ENCODE measurements at regions not wholly inside any gene's neighbourhood (a gene's known extent, or its start where the extent isn't known, plus 50 kb on each side); places are given as distances from the start of the nearest gene placed in this dataset.

DNA sequence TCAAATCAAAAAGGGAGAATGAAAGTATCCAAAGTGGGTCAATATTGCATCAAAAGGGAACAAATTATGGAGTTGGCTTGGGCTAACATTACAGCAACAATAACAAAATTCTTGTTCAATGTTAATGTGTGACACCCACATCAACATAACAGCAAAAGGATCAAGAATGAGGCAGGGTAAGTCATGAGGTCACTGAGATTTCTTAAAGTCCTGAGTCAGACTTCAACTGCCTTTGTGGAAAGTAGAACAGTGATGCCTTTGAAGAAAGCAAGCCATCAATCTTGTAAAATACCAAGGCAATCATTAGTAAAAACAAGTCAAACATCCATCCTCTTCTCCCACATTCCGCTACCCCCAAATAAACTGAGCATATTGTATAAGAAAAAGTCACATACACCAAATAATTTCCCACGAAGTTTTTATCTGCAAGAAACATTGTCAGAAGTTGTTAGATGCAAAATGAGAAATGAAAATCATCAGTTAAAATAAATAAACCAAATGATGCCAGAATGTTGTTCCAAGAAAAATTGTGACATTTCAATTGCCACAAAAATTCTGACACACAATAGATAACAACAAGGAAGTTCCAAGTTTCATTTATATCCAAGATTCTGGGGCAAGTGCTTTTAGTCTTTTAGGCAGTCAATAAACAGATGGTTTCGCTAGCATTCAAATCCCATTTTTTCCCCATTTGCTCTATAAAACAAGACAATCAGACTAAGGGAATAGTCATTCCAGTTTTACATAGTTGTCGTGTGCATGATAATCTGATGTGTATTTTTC lies 216.1 kb upstream of the SETBP1 start:
- Histone ChIP-seq H3K4me1 (ENCODE audit: control insufficient read depth, insufficient read depth, low read length, unreplicated experiment) (peaks cover 6% of the 10 kb centered on the region), H3K36me3 (ENCODE audit: insufficient read depth, low read length) (no peaks in the 10 kb centered on the region), H3K79me2 (ENCODE audit: control insufficient read depth, insufficient read depth, low read length, unreplicated experiment) (no peaks in the 10 kb centered on the region), H3K27ac (ENCODE audit: low read depth, low read length) (no peak overlapping the region), H3K27me3 (ENCODE audit: insufficient read depth, low read length) (no peaks in the 10 kb centered on the region), H3K4me3 (ENCODE audit: low read depth, low read length) (no peak overlapping the region), H2AFZ (ENCODE audit: low read length, unreplicated experiment) (peak overlapping the region; percentile 2)

DNA sequence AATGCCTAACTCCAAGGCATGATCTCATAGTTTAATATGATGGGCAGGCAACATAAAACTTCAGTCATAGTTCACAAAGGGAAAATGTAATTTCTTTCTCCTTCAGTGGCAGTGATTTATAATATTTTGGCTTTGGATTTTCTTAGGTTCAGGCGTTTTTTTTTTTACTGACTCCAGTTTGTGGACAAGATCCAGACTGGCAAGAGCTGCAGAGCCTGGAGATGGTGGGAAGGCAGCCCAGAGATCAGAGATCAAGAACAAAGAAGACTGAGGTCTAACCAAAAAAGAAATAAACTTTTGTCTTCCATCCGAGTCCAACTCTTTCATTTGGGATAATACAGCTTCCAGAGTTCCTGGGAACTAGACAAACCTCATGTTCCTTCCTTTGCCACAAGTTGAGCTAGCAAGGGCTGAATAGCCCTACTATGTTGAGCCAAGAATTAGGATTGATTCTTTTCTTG lies 215.3 kb upstream of the SETBP1 start:
- no peaks in the 10 kb centered on the region for H3K79me2 ChIP-seq (ENCODE audit: control insufficient read depth, insufficient read depth, low read length, unreplicated experiment)
- H3K36me3 ChIP-seq (ENCODE audit: insufficient read depth, low read length) = no peaks in the 10 kb centered on the region
- peaks cover 6% of the 10 kb centered on the region for H3K4me1 ChIP-seq (ENCODE audit: control insufficient read depth, insufficient read depth, low read length, unreplicated experiment)
- H3K27me3 ChIP-seq (ENCODE audit: insufficient read depth, low read length) = no peaks in the 10 kb centered on the region
- no peak overlapping the region for H3K27ac ChIP-seq (ENCODE audit: low read depth, low read length)
- no peak overlapping the region for H2AFZ ChIP-seq (ENCODE audit: low read length, unreplicated experiment)
- H3K4me3 ChIP-seq (ENCODE audit: low read depth, low read length) = no peak overlapping the region

DNA sequence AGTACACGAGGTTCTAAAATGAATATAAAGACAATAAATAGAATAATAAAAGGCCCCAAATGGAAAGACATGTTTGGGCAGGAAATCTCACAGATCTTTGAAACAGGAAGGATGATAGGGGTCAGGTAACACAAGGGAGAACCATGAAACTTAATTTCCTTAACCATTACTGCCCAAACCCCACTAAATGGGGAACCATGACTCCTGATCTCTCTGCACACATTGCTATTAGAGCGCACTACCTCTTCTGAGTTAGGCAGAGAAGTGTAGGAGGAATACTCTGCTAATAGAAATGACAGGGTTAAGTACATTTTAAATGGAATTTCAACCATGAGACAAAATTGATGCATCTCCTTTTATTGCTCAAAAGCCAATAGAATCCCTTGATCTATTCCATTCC lies 213.7 kb upstream of the SETBP1 start:
- H3K4me1 ChIP-seq (ENCODE audit: control insufficient read depth, insufficient read depth, low read length, unreplicated experiment) = peaks cover 6% of the 10 kb centered on the region
- H2AFZ ChIP-seq (ENCODE audit: low read length, unreplicated experiment) = no peak overlapping the region
- H3K27ac ChIP-seq (ENCODE audit: low read depth, low read length) = no peak overlapping the region
- no peaks in the 10 kb centered on the region for H3K79me2 ChIP-seq (ENCODE audit: control insufficient read depth, insufficient read depth, low read length, unreplicated experiment)
- H3K36me3 ChIP-seq (ENCODE audit: insufficient read depth, low read length) = no peaks in the 10 kb centered on the region
- no peaks in the 10 kb centered on the region for H3K27me3 ChIP-seq (ENCODE audit: insufficient read depth, low read length)
- H3K4me3 ChIP-seq (ENCODE audit: low read depth, low read length) = no peak overlapping the region

DNA sequence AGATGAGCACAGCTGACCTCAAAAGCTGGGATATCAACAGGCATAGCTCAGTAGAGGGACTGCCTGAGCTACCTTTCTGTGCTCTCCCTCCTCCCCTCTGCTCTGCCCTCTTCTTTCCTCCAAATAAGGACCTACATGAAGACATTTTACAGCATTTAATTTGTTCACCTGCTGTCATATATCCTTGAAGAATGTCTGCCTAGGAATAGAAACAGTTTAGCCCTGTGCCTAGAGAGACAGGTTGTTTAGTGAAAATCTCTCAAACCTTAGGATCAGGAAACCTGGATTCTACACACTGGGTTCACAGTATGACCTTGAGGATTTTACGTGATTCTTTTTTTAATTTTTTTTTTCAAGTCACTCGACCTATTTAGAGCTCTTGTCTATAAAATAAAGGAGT lies 213.0 kb upstream of the SETBP1 start:
- Histone ChIP-seq H3K36me3 (ENCODE audit: insufficient read depth, low read length) (no peaks in the 10 kb centered on the region), H3K79me2 (ENCODE audit: control insufficient read depth, insufficient read depth, low read length, unreplicated experiment) (no peaks in the 10 kb centered on the region), H2AFZ (ENCODE audit: low read length, unreplicated experiment) (no peak overlapping the region), H3K27ac (ENCODE audit: low read depth, low read length) (no peak overlapping the region), H3K27me3 (ENCODE audit: insufficient read depth, low read length) (no peaks in the 10 kb centered on the region), H3K4me3 (ENCODE audit: low read depth, low read length) (no peak overlapping the region), H3K4me1 (ENCODE audit: control insufficient read depth, insufficient read depth, low read length, unreplicated experiment) (peaks cover 6% of the 10 kb centered on the region)

DNA sequence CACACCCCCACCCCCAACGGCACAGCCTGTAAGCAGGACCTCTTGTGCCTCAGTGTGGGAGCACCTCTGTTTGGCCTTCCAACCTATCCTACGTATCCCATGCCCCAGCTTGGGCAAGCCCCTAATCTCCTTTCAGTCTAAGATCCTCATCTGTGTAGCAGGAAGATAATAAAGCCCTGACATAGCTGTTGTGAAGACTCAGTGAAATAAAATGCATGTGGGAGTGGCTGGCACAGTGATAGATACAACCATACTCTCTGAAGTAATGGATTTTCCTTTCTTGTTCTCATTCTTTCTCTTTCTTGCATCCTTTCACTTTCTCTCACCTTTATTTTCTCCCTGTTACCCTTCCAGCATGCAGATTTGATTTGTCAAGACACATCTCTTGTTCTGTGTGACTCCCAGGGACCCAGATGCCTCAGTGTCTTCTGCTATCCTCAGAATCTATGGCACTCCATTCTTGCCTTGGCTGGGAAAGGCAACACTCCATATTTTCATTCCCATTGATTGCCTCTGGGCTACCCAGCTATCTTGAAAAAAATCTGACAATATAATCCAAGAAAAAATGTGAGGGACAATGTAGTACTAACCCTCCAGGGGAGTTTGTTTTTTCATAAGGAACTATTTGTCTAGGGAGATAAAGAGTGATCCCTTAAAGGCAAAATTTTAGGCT lies 207.2 kb upstream of the SETBP1 start:
- Histone ChIP-seq H3K79me2 (ENCODE audit: control insufficient read depth, insufficient read depth, low read length, unreplicated experiment) (no peaks in the 10 kb centered on the region), H2AFZ (ENCODE audit: low read length, unreplicated experiment) (no peak overlapping the region), H3K4me3 (ENCODE audit: low read depth, low read length) (no peak overlapping the region), H3K36me3 (ENCODE audit: insufficient read depth, low read length) (no peaks in the 10 kb centered on the region), H3K27me3 (ENCODE audit: insufficient read depth, low read length) (peaks cover 12% of the 10 kb centered on the region; the same call in 1 of the 2 replicates), H3K27ac (ENCODE audit: low read depth, low read length) (no peak overlapping the region), H3K4me1 (ENCODE audit: control insufficient read depth, insufficient read depth, low read length, unreplicated experiment) (no peaks in the 10 kb centered on the region)

DNA sequence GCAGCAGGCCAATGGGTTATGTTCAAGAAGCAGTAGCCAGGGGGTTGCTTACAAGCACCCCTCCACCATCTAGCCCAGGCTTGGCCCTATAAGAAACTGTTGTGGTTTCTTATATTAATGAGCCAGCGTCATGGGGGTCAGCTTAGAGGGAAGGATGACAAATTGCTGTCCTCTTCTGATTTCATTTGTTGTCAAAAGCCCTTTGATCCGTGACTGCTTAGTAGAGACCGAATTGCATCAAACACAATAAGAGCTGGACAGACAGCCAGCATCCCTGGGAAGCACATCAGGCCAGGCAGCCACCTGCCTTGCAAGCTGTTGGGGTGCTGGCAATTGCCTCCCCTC lies 206.6 kb upstream of the SETBP1 start:
- Histone ChIP-seq H3K27me3 (ENCODE audit: insufficient read depth, low read length) (peaks cover 12% of the 10 kb centered on the region; the same call in 1 of the 2 replicates), H3K4me3 (ENCODE audit: low read depth, low read length) (no peak overlapping the region), H2AFZ (ENCODE audit: low read length, unreplicated experiment) (no peak overlapping the region), H3K36me3 (ENCODE audit: insufficient read depth, low read length) (no peaks in the 10 kb centered on the region), H3K4me1 (ENCODE audit: control insufficient read depth, insufficient read depth, low read length, unreplicated experiment) (no peaks in the 10 kb centered on the region), H3K79me2 (ENCODE audit: control insufficient read depth, insufficient read depth, low read length, unreplicated experiment) (no peaks in the 10 kb centered on the region), H3K27ac (ENCODE audit: low read depth, low read length) (no peak overlapping the region)

DNA sequence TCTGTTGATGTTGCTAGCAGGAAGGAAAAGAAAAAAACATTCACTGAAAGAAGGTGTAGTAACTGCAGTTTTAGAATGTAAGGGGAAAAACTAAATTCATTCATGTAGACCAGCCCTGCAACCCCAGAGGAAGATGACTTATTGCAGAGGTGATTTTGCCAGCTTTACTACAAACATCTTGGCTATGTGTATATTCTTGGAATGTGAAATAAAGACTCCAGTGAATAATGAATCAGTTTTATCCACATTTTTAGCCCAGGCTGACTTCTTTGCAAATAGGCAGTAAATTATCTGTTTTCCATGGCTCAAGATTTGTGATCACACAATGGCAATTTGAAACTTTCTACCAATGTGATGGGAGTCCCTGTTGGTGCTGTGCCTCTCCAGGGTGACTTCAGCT lies 206.1 kb upstream of the SETBP1 start:
- Histone ChIP-seq H3K4me1 (ENCODE audit: control insufficient read depth, insufficient read depth, low read length, unreplicated experiment) (no peaks in the 10 kb centered on the region), H3K36me3 (ENCODE audit: insufficient read depth, low read length) (no peaks in the 10 kb centered on the region), H3K27ac (ENCODE audit: low read depth, low read length) (no peak overlapping the region)

DNA sequence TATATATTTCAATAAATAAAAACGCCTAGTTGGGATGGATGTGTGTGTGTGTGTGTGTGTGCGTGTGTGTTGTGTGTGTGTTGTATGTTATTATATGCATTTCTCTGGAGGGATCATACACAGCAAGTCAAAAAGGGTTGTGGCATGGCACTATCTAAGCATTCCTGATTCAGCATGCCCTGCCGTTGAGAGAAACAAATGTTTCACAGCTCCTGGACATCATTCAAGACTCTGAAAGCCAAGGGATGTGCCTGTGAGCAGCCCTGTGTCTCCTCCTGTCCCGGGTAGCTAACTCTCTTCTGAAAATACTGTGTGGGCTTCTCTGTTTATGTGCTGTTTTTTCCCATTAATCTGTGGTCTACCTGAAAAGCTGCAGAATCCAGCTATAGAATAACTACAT lies 197.9 kb upstream of the SETBP1 start:
- Histone ChIP-seq H3K27me3 (ENCODE audit: insufficient read depth, low read length) (peaks cover 6% of the 10 kb centered on the region; the same call in 1 of the 2 replicates), H3K79me2 (ENCODE audit: control insufficient read depth, insufficient read depth, low read length, unreplicated experiment) (no peaks in the 10 kb centered on the region), H3K27ac (ENCODE audit: low read depth, low read length) (no peak overlapping the region), H3K4me3 (ENCODE audit: low read depth, low read length) (no peak overlapping the region), H2AFZ (ENCODE audit: low read length, unreplicated experiment) (no peak overlapping the region), H3K36me3 (ENCODE audit: insufficient read depth, low read length) (no peaks in the 10 kb centered on the region), H3K4me1 (ENCODE audit: control insufficient read depth, insufficient read depth, low read length, unreplicated experiment) (no peaks in the 10 kb centered on the region)

More for the DNA sequence above, 206.1 kb upstream of the SETBP1 start:
- H3K27me3 ChIP-seq (ENCODE audit: insufficient read depth, low read length) = peaks cover 12% of the 10 kb centered on the region; the same call in 1 of the 2 replicates
- H3K4me3 ChIP-seq (ENCODE audit: low read depth, low read length) = no peak overlapping the region
- H3K79me2 ChIP-seq (ENCODE audit: control insufficient read depth, insufficient read depth, low read length, unreplicated experiment) = no peaks in the 10 kb centered on the region
- H2AFZ ChIP-seq (ENCODE audit: low read length, unreplicated experiment) = no peak overlapping the region

DNA sequence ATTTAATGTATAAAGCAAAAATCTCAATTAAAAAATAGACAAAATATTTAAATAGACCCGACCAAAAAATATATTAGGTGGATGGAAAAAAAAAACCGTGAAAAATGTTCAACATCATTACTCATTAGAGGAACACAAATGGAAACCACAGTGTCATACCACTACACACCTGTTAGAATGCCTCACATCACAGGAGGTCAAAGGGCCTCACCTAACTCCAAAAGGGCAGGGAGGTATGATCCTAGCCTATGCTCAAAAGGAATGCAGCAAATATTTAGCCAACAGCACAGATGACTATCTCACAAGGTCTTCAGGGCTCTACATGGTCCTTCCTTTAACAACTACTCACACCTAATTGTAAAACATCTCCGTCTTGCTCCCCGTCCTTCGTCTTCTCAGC lies 185.5 kb upstream of the SETBP1 start:
- Histone ChIP-seq H3K27ac (ENCODE audit: low read depth, low read length) (no peak overlapping the region), H2AFZ (ENCODE audit: low read length, unreplicated experiment) (no peak overlapping the region), H3K4me3 (ENCODE audit: low read depth, low read length) (no peak overlapping the region), H3K27me3 (ENCODE audit: insufficient read depth, low read length) (no peaks in the 10 kb centered on the region), H3K36me3 (ENCODE audit: insufficient read depth, low read length) (no peaks in the 10 kb centered on the region), H3K79me2 (ENCODE audit: control insufficient read depth, insufficient read depth, low read length, unreplicated experiment) (no peaks in the 10 kb centered on the region), H3K4me1 (ENCODE audit: control insufficient read depth, insufficient read depth, low read length, unreplicated experiment) (no peaks in the 10 kb centered on the region)

DNA sequence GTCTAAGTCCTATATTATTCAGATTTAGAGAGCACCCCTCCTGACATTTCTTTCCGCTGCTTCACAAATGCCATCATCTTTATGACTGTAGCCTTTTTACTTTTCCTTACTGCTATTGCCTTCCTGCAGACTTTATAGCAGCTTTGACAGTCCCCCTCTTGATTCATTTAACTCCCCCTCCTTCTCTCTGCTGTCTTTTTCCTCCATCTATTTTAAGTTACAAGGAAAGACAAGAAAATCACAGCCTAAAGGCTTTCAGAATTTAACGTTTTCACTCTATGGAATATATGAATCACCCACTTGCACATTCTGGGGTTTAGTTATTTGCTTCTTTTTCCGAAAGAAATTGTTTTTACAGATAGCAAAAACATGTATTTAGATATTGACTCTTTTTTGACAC lies 183.4 kb upstream of the SETBP1 start:
- Histone ChIP-seq H3K36me3 (ENCODE audit: insufficient read depth, low read length) (no peaks in the 10 kb centered on the region), H3K4me3 (ENCODE audit: low read depth, low read length) (no peak overlapping the region), H3K79me2 (ENCODE audit: control insufficient read depth, insufficient read depth, low read length, unreplicated experiment) (no peaks in the 10 kb centered on the region), H3K27ac (ENCODE audit: low read depth, low read length) (no peak overlapping the region), H2AFZ (ENCODE audit: low read length, unreplicated experiment) (no peak overlapping the region), H3K4me1 (ENCODE audit: control insufficient read depth, insufficient read depth, low read length, unreplicated experiment) (no peaks in the 10 kb centered on the region), H3K27me3 (ENCODE audit: insufficient read depth, low read length) (no peaks in the 10 kb centered on the region)

All from ACC112 (cell line).